ENCODE measurements at regions not wholly inside any gene's neighbourhood (a gene's known extent, or its start where the extent isn't known, plus 50 kb on each side); places are given as distances from the start of the nearest gene placed in this dataset.

GRCh38 chr4:72670521-72670920, 101.5 kb upstream of the ADAMTS3 start:
- Histone ChIP-seq H4K20me1 (replicated peaks; ENCODE audit: control insufficient read depth, extremely low read depth, insufficient read depth, low read length) (no peaks in the 10 kb centered on the region), H3K4me2 (ENCODE audit: insufficient read depth, low read length) (no peak overlapping the region), H2AFZ (ENCODE audit: low read depth, low read length) (no peak overlapping the region), H3K9me1 (replicated peaks; ENCODE audit: control insufficient read depth, extremely low read depth, insufficient read depth, low read length) (no peaks in the 10 kb centered on the region), H3K4me1 (ENCODE audit: control insufficient read depth, extremely low read depth, insufficient read depth, low read length) (no peaks in the 10 kb centered on the region), H3K9ac (replicated peaks; ENCODE audit: extremely low read depth, insufficient read depth, low read length) (no peak overlapping the region), H3K79me2 (ENCODE audit: control insufficient read depth, insufficient read depth, low read length) (no peaks in the 10 kb centered on the region), H3K27me3 (ENCODE audit: control insufficient read depth in 2 of 2, insufficient read depth in 2 of 2, low read length in 2 of 2) (peaks cover 0 to 2% of the 10 kb centered on the region in 2 experiments), H3K9me3 (replicated peaks; ENCODE audit: control insufficient read depth, insufficient read depth, low read length) (no peaks in the 10 kb centered on the region), H3K36me3 (ENCODE audit: control insufficient read depth in 2 of 2, extremely low read depth in 1 of 2, insufficient read depth in 2 of 2, low read length in 2 of 2) (no peaks in the 10 kb centered on the region), H3K4me3 (replicated peaks in 1 of 3; ENCODE audit: insufficient read depth in 1 of 3, low read depth in 1 of 3, low read length in 3 of 3) (no peak overlapping the region), H3K27ac (ENCODE audit: insufficient read depth, low read depth, low read length) (no peak overlapping the region)
- dilution Hi-C loops (cut with MboI; ENCODE audit: extremely low pct_ligation_motif_present, low sequenced_read_pairs), result no loop called here
- FAIRE-seq, result no peak
- intact Hi-C loops (cut with micrococcal nuclease), result no loop called here
- BruUV-seq (replicated peaks), result no TSS peak
- no peak for DNase-seq (ENCODE audit: low read depth, low spot score)
- POLR2A ChIA-PET, result no interaction called here
- CTCF ChIA-PET, result no interaction called here
- TF ChIP-seq FOS (IDR thresholded peaks at IDR 0.05; ENCODE audit: borderline replicate concordance, insufficient read depth, low read length) (no peak), POLR2A (IDR thresholded peaks at IDR 0.05; ENCODE audit: low read depth, low read length) (no peak), CTCF (IDR thresholded peaks at IDR 0.05; ENCODE audit: extremely low read depth in 1 of 2, insufficient read depth in 1 of 2, low read depth in 1 of 2, low read length in 2 of 2) (no peak), MAX (IDR thresholded peaks at IDR 0.05; ENCODE audit: insufficient read depth, insufficient read length) (no peak), MYC (IDR thresholded peaks at IDR 0.05; ENCODE audit: low read depth, low read length) (no peak), POLR2AphosphoS5 (IDR thresholded peaks at IDR 0.05; ENCODE audit: insufficient read depth, low read depth, low read length) (no peak), EZH2 (IDR thresholded peaks at IDR 0.05; ENCODE audit: borderline replicate concordance, low read depth, low read length, severe bottlenecking) (no peak), JUN (IDR thresholded peaks at IDR 0.05; ENCODE audit: borderline replicate concordance, insufficient read depth, insufficient read length, low read depth) (no peak), GATA2 (IDR thresholded peaks at IDR 0.05; ENCODE audit: insufficient read depth, insufficient read length, low read depth, low read length) (no peak)
